Pancreas (tissue), 10 donors: ENCODE measurements at regions not wholly inside any gene's neighbourhood (a gene's known extent, or its start where the extent isn't known, plus 50 kb on each side); places are given as distances from the start of the nearest gene placed in this dataset.

Experiments used
- ATAC-seq, 4 donors: fragments of 200-7000 bp; cut with Tn5 transposase; one replicate each; pipeline versions ENCODE4 v1.8.0 to v1.9.1; 2020; ENCODE audit warnings: mild to moderate bottlenecking in 4 of 4, moderate library complexity in 4 of 4
- DNase-seq, 6 donors: peaks; one replicate each; pipeline ENCODE4 v3.0.0-alpha.2; 2020
- FAIRE-seq: peaks from 2 replicates; lab custom pipeline; 2012; peaks lifted over from hg19 to GRCh38; lab: Jason Lieb, UNC
- H3K27ac ChIP-seq, 4 donors: fragments of 200-600 bp; sonication (generic); 1 replicate in 3 of 4; 2 replicates in 1 of 4; pipeline versions ENCODE4 v1.5.0 to v1.8.0; 2020
- H3K27me3 ChIP-seq, 4 donors: fragments of 200-600 bp; one replicate each; pipeline ENCODE4 v1.8.0; 2021
- H3K36me3 ChIP-seq, 3 donors: fragments of 200-600 bp; sonication (generic) in 1 of 3; one replicate each; pipeline versions ENCODE4 v1.5.0 to v1.8.0; 2020 to 2021
- H3K4me1 ChIP-seq, 3 donors: fragments of 200-600 bp; one replicate each; pipeline ENCODE4 v1.8.0; 2021
- H3K4me3 ChIP-seq, 4 donors: fragments of 200-600 bp; sonication (generic) in 2 of 4; one replicate each; pipeline versions ENCODE4 v1.5.0 to v1.8.0; 2020 to 2021
- H3K9me3 ChIP-seq, 4 donors: fragments of 200-600 bp; one replicate each; pipeline ENCODE4 v1.8.0; 2021
- CTCF ChIP-seq, 4 donors: fragments of 200-600 bp; sonication (generic) in 3 of 4; IDR thresholded peaks; one replicate each; pipeline versions ENCODE4 v1.5.0 to v1.8.0; 2021; ENCODE audit warnings: antibody characterized with exemption in 4 of 4
- WGBS, 2 donors: extraction: QIAGEN DNeasy Blood & Tissue Kit; methylation state at CpG; one replicate each; pipeline ENCODE4 v1.1.7; 2013; 5-methylcytosine and 5-hydroxymethylcytosine counted together
- intact Hi-C, 3 donors: fragments of 100-400 bp; cut with DNase I; formaldehyde crosslinking; loops; one replicate each; pipeline versions ENCODE4 v1.11.1 to v1.14.2; 2022
- donor health status: healthy with polysubstance abuse.
- donor health status: DM: no; HTN: no; CAD: no; lungs with moderate emphysema.
- donor health status: DM: no; HTN: no; CAD: no.
- donor health status: control.
- donor health status: control.
- donor health status: Bipolar disorder and iron deficiency.
- donor health status: DM: yes; HTN: yes; CAD: no.
- donor health status: DM: no; HTN: no; CAD: no.
- donor health status: DM: no; HTN: no; CAD: no.
- donor health status: DM: yes; HTN: yes; CAD: no.

- Histone ChIP-seq H3K27ac (no peak overlapping the region), H3K27me3 (no peaks in the 10 kb centered on the region), H3K4me1 (no peaks in the 10 kb centered on the region), H3K4me3 (no peak overlapping the region), H3K9me3 (no peaks in the 10 kb centered on the region), H3K36me3 (no peaks in the 10 kb centered on the region)
- TF ChIP-seq CTCF (IDR thresholded peaks at IDR 0.05): no peak
- intact Hi-C loops: no loop called here
- ATAC-seq (no peak), DNase-seq (no peak), FAIRE-seq (no peak)
- 30 to 44% methylated on average over 2 of the region's 2 CpGs for WGBS, 2 donors
These were observed 1101.7 kb upstream of the GHITM start for GRCh38 chr10:83037653-83038052.

- 51 to 58% methylated on average over 2 of the region's 2 CpGs for WGBS, 2 donors
- no peak for ATAC-seq
These were observed 1100.7 kb upstream of the GHITM start for GRCh38 chr10:83038631-83039030.

GRCh38 chr10:83045731-83046130 lies 1093.6 kb upstream of the GHITM start:
- intact Hi-C loops: no loop called here
- H3K27ac ChIP-seq: no peak overlapping the region
- no peaks in the 10 kb centered on the region for H3K4me1 ChIP-seq
- no peak for TF ChIP-seq CTCF (IDR thresholded peaks at IDR 0.05)
- H3K36me3 ChIP-seq: no peaks in the 10 kb centered on the region
- no peaks in the 10 kb centered on the region for H3K9me3 ChIP-seq
- ATAC-seq: no peak
- WGBS, 2 donors: 70 to 76% methylated on average over 4 of the region's 4 CpGs
- FAIRE-seq: no peak
- no peaks in the 10 kb centered on the region for H3K27me3 ChIP-seq
- no peak overlapping the region for H3K4me3 ChIP-seq
- DNase-seq: no peak

More at GRCh38 chr10:83038631-83039030, 1100.7 kb upstream of the GHITM start:
- no peak overlapping the region for H3K4me3 ChIP-seq
- H3K9me3 ChIP-seq: no peaks in the 10 kb centered on the region
- H3K4me1 ChIP-seq: no peaks in the 10 kb centered on the region
- TF ChIP-seq CTCF (IDR thresholded peaks at IDR 0.05): no peak
- no peak for FAIRE-seq
- no peak for DNase-seq
- H3K27me3 ChIP-seq: no peaks in the 10 kb centered on the region
- intact Hi-C loops: no loop called here
- no peak overlapping the region for H3K27ac ChIP-seq
- no peaks in the 10 kb centered on the region for H3K36me3 ChIP-seq

GRCh38 chr10:83050815-83051214 lies 1088.5 kb upstream of the GHITM start:
- ATAC-seq: no peak
- TF ChIP-seq CTCF (IDR thresholded peaks at IDR 0.05): no peak
- no peak for FAIRE-seq
- Histone ChIP-seq H3K4me3 (no peak overlapping the region), H3K27ac (no peak overlapping the region), H3K36me3 (no peaks in the 10 kb centered on the region), H3K4me1 (no peaks in the 10 kb centered on the region), H3K27me3 (no peaks in the 10 kb centered on the region), H3K9me3 (no peaks in the 10 kb centered on the region)
- no peak for DNase-seq
- intact Hi-C loops: no loop called here
- WGBS, 2 donors: 41 to 54% methylated on average over 3 of the region's 3 CpGs

- intact Hi-C loops: no loop called here
- ATAC-seq (no peak), DNase-seq (no peak), FAIRE-seq (no peak)
- H3K27ac ChIP-seq: no peak overlapping the region
- no peaks in the 10 kb centered on the region for H3K4me1 ChIP-seq
- no peak overlapping the region for H3K4me3 ChIP-seq
- no peaks in the 10 kb centered on the region for H3K9me3 ChIP-seq
- H3K36me3 ChIP-seq: no peaks in the 10 kb centered on the region
- WGBS, 2 donors: 67 to 86% methylated on average over 2 of the region's 2 CpGs
- no peaks in the 10 kb centered on the region for H3K27me3 ChIP-seq
- TF ChIP-seq CTCF (IDR thresholded peaks at IDR 0.05): no peak
These were observed 1076.4 kb upstream of the GHITM start for GRCh38 chr10:83062871-83063270.
